Erythroblast (primary cell): ENCODE measurements at regions not wholly inside any gene's neighbourhood (a gene's known extent, or its start where the extent isn't known, plus 50 kb on each side); places are given as distances from the start of the nearest gene placed in this dataset.

Experiments used
- DNase-seq, 2 experiments: peaks; one replicate each; lab custom pipeline; 2025; lab: John Stamatoyannopoulos, UW
- GATA1 ChIP-seq: IDR thresholded peaks from 2 replicates; pipeline ENCODE4 v1.6.1; 2011; ENCODE audit warnings: low read depth, mild to moderate bottlenecking, control low read depth, low read length, moderate library complexity
- POLR2A ChIP-seq: IDR thresholded peaks from 2 replicates; pipeline ENCODE4 v1.6.1; 2011; ENCODE audit warnings: mild to moderate bottlenecking, low read length

GRCh38 chr2:103012590-103012989 is 250.8 kb downstream of the TMEM182 start:
- no peak for TF ChIP-seq POLR2A
- no peak for TF ChIP-seq GATA1

GRCh38 chr2:103025056-103025455 is 263.2 kb downstream of the TMEM182 start:
- no peak for DNase-seq
- no peak for TF ChIP-seq POLR2A
- no peak for TF ChIP-seq GATA1

More at GRCh38 chr2:103012590-103012989, 250.8 kb downstream of the TMEM182 start:
- no peak for DNase-seq

DNA sequence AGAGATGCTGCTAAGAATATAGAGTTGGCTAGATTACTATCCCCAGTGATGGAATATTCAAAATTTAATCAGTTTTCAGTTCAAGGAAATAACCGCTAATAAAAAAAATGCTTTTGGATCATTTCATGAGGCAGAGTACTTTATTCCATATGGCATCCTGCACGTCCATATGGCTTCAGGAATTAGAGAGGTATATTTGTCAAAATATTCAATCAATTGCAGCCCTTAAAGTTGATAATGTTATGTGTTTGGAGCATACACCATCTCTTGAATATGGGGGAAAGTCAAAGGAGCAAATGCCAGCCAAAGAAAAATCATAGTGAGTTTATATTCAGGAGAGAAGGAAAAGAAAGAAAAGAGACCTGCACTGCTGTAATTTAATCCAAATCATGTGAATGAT is 266.4 kb downstream of the TMEM182 start:
- no peak for DNase-seq
- no peak for TF ChIP-seq POLR2A
- TF ChIP-seq GATA1, result no peak
